Pancreas (tissue), 10 donors: ENCODE measurements at regions not wholly inside any gene's neighbourhood (a gene's known extent, or its start where the extent isn't known, plus 50 kb on each side); places are given as distances from the start of the nearest gene placed in this dataset.

Source experiments
- ATAC-seq, 4 donors: fragments of 200-7000 bp; cut with Tn5 transposase; one replicate each; pipeline versions ENCODE4 v1.8.0 to v1.9.1; 2020; ENCODE audit warnings: mild to moderate bottlenecking in 4 of 4, moderate library complexity in 4 of 4
- DNase-seq, 6 donors: peaks; one replicate each; pipeline ENCODE4 v3.0.0-alpha.2; 2020
- FAIRE-seq: peaks from 2 replicates; lab custom pipeline; 2012; peaks lifted over from hg19 to GRCh38; lab: Jason Lieb, UNC
- H3K27ac ChIP-seq, 4 donors: fragments of 200-600 bp; sonication (generic); 1 replicate in 3 of 4; 2 replicates in 1 of 4; pipeline versions ENCODE4 v1.5.0 to v1.8.0; 2020
- H3K27me3 ChIP-seq, 4 donors: fragments of 200-600 bp; one replicate each; pipeline ENCODE4 v1.8.0; 2021
- H3K36me3 ChIP-seq, 3 donors: fragments of 200-600 bp; sonication (generic) in 1 of 3; one replicate each; pipeline versions ENCODE4 v1.5.0 to v1.8.0; 2020 to 2021
- H3K4me1 ChIP-seq, 3 donors: fragments of 200-600 bp; one replicate each; pipeline ENCODE4 v1.8.0; 2021
- H3K4me3 ChIP-seq, 4 donors: fragments of 200-600 bp; sonication (generic) in 2 of 4; one replicate each; pipeline versions ENCODE4 v1.5.0 to v1.8.0; 2020 to 2021
- H3K9me3 ChIP-seq, 4 donors: fragments of 200-600 bp; one replicate each; pipeline ENCODE4 v1.8.0; 2021
- WGBS, 2 donors: extraction: QIAGEN DNeasy Blood & Tissue Kit; methylation state at CpG; one replicate each; pipeline ENCODE4 v1.1.7; 2013; 5-methylcytosine and 5-hydroxymethylcytosine counted together
- intact Hi-C, 3 donors: fragments of 100-400 bp; cut with DNase I; formaldehyde crosslinking; loops; one replicate each; pipeline versions ENCODE4 v1.11.1 to v1.14.2; 2022
- TF ChIP-seq, protein P1 (sequence below), 4 donors: fragments of 200-600 bp; sonication (generic) in 3 of 4; IDR thresholded peaks; one replicate each; pipeline versions ENCODE4 v1.5.0 to v1.8.0; 2021; ENCODE audit warnings: antibody characterized with exemption in 4 of 4
- donor health status: healthy with polysubstance abuse.
- donor health status: DM: no; HTN: no; CAD: no; lungs with moderate emphysema.
- donor health status: DM: no; HTN: no; CAD: no.
- donor health status: control.
- donor health status: control.
- donor health status: Bipolar disorder and iron deficiency.
- donor health status: DM: yes; HTN: yes; CAD: no.
- donor health status: DM: no; HTN: no; CAD: no.
- donor health status: DM: no; HTN: no; CAD: no.
- donor health status: DM: yes; HTN: yes; CAD: no.

GRCh38 chr4:24103434-24104157 lies 213.7 kb upstream of the PPARGC1A start:
- Histone ChIP-seq H3K27ac (no peak overlapping the region), H3K36me3 (no peaks in the 10 kb centered on the region), H3K9me3 (no peaks in the 10 kb centered on the region), H3K27me3 (no peaks in the 10 kb centered on the region), H3K4me3 (no peak overlapping the region), H3K4me1 (no peaks in the 10 kb centered on the region)
- intact Hi-C loops, result no loop called here
- TF ChIP-seq, protein P1, sequence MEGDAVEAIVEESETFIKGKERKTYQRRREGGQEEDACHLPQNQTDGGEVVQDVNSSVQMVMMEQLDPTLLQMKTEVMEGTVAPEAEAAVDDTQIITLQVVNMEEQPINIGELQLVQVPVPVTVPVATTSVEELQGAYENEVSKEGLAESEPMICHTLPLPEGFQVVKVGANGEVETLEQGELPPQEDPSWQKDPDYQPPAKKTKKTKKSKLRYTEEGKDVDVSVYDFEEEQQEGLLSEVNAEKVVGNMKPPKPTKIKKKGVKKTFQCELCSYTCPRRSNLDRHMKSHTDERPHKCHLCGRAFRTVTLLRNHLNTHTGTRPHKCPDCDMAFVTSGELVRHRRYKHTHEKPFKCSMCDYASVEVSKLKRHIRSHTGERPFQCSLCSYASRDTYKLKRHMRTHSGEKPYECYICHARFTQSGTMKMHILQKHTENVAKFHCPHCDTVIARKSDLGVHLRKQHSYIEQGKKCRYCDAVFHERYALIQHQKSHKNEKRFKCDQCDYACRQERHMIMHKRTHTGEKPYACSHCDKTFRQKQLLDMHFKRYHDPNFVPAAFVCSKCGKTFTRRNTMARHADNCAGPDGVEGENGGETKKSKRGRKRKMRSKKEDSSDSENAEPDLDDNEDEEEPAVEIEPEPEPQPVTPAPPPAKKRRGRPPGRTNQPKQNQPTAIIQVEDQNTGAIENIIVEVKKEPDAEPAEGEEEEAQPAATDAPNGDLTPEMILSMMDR (IDR thresholded peaks at IDR 0.05), result no peak
- ATAC-seq (no peak), FAIRE-seq (no peak), DNase-seq (no peak)
- WGBS, 2 donors, result 59 to 66% methylated on average over 15 of the region's 15 CpGs

DNA sequence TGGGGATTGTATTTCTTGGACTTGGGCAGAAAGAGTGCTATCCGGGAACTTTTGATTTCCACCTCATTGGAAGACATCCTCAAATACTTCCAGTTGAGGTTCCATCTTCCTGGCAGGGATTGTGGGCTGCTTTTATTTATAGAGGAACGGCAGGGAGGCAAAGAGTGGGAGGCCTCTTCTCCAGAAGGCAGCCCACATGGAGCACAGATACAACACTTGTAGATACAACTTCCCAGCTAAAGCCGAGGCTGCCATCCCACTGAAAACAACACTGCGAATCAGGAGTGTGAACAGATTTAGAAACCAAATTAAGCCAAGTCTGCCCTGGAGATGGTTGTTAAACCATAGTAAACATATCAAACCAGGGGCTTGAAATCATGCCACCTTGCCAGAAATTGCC lies 212.8 kb upstream of the PPARGC1A start:
- ATAC-seq (no peak), DNase-seq (no peak), FAIRE-seq (no peak)
- intact Hi-C loops, result no loop called here
- H3K4me1 ChIP-seq, result no peaks in the 10 kb centered on the region
- WGBS, 2 donors, result 62 to 82% methylated on average over 4 of the region's 4 CpGs
- H3K27me3 ChIP-seq, result no peaks in the 10 kb centered on the region
- TF ChIP-seq, protein P1 (IDR thresholded peaks at IDR 0.05), result no peak
- H3K36me3 ChIP-seq, result no peaks in the 10 kb centered on the region
- H3K9me3 ChIP-seq, result no peaks in the 10 kb centered on the region
- H3K27ac ChIP-seq, result no peak overlapping the region
- H3K4me3 ChIP-seq, result no peak overlapping the region

DNA sequence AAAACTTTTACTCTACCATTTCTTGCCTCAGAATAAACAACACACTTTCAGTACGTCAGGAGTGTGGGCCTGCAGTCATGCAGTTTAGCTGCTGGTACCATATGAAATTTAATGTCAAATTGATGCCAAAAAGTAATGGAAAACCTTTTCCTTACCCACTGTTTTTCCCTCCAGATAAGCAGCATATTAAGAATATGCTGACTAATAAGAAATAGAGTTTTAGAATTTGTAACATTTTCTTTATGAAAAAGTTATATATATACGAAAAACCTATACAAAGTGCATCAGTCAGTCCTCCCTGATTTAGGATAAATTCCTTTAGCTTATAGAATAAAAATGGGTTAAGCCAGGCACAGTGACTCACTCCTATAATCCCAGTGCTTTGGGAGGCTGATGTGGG lies 206.8 kb upstream of the PPARGC1A start:
- Histone ChIP-seq H3K27ac (no peak overlapping the region), H3K4me3 (no peak overlapping the region), H3K9me3 (no peaks in the 10 kb centered on the region), H3K36me3 (no peaks in the 10 kb centered on the region), H3K4me1 (no peaks in the 10 kb centered on the region), H3K27me3 (no peaks in the 10 kb centered on the region)
- whole genome bisulfite sequencing, 2 donors, result 48 to 61% methylated on average over 2 of the region's 2 CpGs
- ATAC-seq (no peak), DNase-seq (no peak), FAIRE-seq (no peak)
- TF ChIP-seq, protein P1 (IDR thresholded peaks at IDR 0.05), result no peak
- intact Hi-C loops, result no loop called here

GRCh38 chr4:24094726-24095125 lies 204.9 kb upstream of the PPARGC1A start:
- H3K36me3 ChIP-seq, result no peaks in the 10 kb centered on the region
- FAIRE-seq, result no peak
- no peak overlapping the region for H3K4me3 ChIP-seq
- H3K9me3 ChIP-seq, result no peaks in the 10 kb centered on the region
- H3K27me3 ChIP-seq, result no peaks in the 10 kb centered on the region
- 57 to 74% methylated on average over 2 of the region's 2 CpGs for WGBS, 2 donors
- no peak for DNase-seq
- H3K27ac ChIP-seq, result no peak overlapping the region
- intact Hi-C loops, result no loop called here
- ATAC-seq, result no peak
- TF ChIP-seq, protein P1 (IDR thresholded peaks at IDR 0.05), result no peak
- H3K4me1 ChIP-seq, result no peaks in the 10 kb centered on the region

DNA sequence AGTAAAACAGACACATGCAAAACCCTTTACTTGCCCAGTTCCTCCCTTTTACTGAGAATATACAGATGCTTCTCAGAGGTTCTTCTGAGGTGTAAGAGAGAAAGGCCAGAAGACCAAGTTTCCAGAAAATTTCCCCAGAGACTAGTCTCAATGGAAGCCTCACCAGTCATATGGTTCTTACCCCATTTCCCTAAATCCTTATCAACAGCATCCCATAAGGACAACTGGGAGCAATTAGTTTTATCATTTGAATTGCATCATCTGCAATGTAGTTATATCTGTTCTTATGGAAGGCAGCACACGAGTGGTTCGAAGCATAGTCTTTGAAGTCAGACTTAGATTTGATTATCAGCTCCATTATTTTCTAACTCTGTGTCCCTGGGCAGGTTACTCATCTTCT lies 203.6 kb upstream of the PPARGC1A start:
- no peaks in the 10 kb centered on the region for H3K4me1 ChIP-seq
- 64 to 77% methylated on average over 2 of the region's 2 CpGs for WGBS, 2 donors
- DNase-seq (no peak), ATAC-seq (no peak), FAIRE-seq (no peak)
- TF ChIP-seq, protein P1 (IDR thresholded peaks at IDR 0.05), result no peak
- no peaks in the 10 kb centered on the region for H3K27me3 ChIP-seq
- H3K27ac ChIP-seq, result no peak overlapping the region
- no peak overlapping the region for H3K4me3 ChIP-seq
- H3K9me3 ChIP-seq, result no peaks in the 10 kb centered on the region
- H3K36me3 ChIP-seq, result no peaks in the 10 kb centered on the region
- intact Hi-C loops, result no loop called here
